Right cardiac atrium (tissue), 5 donors: ENCODE measurements at regions not wholly inside any gene's neighbourhood (a gene's known extent, or its start where the extent isn't known, plus 50 kb on each side); places are given as distances from the start of the nearest gene placed in this dataset.

ENCODE experiments used
- ATAC-seq, 2 donors: fragments of 200-7000 bp; cut with Tn5 transposase; one replicate each; pipeline versions ENCODE4 v1.8.0 to v1.9.1; 2020; ENCODE audit warnings: moderate library complexity in 2 of 2, mild to moderate bottlenecking in 1 of 2
- DNase-seq, 3 donors: peaks; one replicate each; pipeline ENCODE4 v3.0.0-alpha.2; 2020
- H3K27ac ChIP-seq: one replicate; pipeline ENCODE4 v1.5.1; 2013; ENCODE audit warnings: mild to moderate bottlenecking, low read length, control low read depth, moderate library complexity
- H3K27me3 ChIP-seq: one replicate; pipeline ENCODE4 v1.6.1; 2013; ENCODE audit not compliant: control insufficient read depth, insufficient read depth
- H3K4me1 ChIP-seq: one replicate; pipeline ENCODE4 v1.6.1; 2013; ENCODE audit warnings: low read length; ENCODE audit not compliant: control insufficient read depth, insufficient read depth
- H3K4me3 ChIP-seq: one replicate; pipeline ENCODE4 v1.5.1; 2013; ENCODE audit warnings: low read length, control low read depth
- H3K9me3 ChIP-seq: one replicate; pipeline ENCODE4 v1.6.1; 2013; ENCODE audit warnings: low read length; ENCODE audit not compliant: control insufficient read depth
- WGBS: extraction: QIAGEN DNeasy Blood & Tissue Kit; methylation state at CpG from one replicate; pipeline ENCODE4 v1.1.7; 2013; 5-methylcytosine and 5-hydroxymethylcytosine counted together
- intact Hi-C, 4 donors: fragments of 100-400 bp; cut with DNase I; formaldehyde crosslinking; loops; one replicate each; pipeline versions ENCODE4 v1.11.0 to v1.14.0; 2022 to 2023
- donor health status: healthy with polysubstance abuse.
- donor health status: DM: no; HTN: yes; CAD: no.
- donor health status: DM: no; HTN: no; CAD: no.
- donor health status: DM: no; HTN: yes; CAD: no; lungs with severe emphysema.
- donor health status: DM: yes; HTN: yes; CAD: no.

DNA sequence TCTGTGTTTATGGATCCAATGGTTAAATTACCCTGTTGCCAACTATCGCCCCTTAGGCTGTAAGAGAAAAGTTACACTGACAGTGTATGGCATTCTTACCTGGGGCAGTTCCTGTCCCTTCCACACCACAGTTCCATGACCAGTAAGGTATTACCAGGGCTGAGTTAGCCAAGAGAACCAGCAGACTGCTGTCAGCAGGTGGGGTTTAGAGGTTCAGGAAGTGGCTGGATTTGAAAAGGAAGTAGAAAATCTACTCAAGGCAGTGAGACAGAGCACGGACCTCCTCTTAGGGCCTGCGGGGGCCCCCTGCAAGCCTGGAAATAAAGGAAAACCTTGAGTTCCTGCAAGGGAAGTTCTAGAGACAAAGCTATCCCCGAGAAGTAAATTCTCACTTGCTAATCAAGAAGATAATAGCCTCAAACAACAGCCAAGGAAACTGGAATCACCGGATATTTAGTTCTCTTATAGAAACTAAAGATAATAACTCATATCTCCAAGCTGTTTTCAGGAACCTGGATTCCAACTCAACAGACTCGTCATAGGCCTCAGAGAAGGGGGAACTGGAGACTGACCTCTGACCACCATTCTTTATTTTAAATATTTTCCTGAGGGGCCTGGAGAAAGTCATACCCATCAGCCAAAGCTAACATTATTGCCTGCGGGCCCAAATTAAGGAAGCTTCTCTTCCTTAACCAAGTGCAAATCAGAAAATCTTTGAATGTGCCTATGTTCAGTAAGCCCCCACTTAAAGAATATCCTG lies 161.7 kb downstream of the ANXA2 start:
- Histone ChIP-seq H3K4me3 (no peak overlapping the region), H3K27ac (no peak overlapping the region), H3K4me1 (no peaks in the 10 kb centered on the region), H3K27me3 (no peaks in the 10 kb centered on the region), H3K9me3 (no peaks in the 10 kb centered on the region)
- ATAC-seq (peak in 1 of 2 donors; percentile 21), DNase-seq (no peak)
- 36% methylated on average over 7 of the region's 7 CpGs for WGBS
- intact Hi-C loops: no loop called here

DNA sequence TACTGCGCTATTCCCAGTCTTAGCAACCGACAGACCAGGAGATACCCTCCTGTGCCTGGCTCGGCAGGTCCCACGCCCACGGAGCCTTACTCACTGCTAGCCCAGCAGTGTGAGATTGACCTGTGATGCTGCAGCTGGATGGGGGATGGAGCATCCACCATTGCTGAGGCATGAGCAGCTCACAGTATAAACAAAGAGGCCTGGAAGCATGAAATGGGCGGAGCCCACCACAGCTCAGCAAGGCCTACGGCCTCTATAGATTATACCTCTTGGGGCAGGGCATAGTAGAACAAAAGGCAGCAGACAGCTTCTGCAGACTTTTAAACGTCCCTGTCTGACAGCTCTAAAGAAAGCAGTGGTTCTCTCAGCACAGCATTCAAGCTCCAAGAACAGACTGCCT lies 160.3 kb downstream of the ANXA2 start:
- ATAC-seq (no peak), DNase-seq (no peak)
- intact Hi-C loops: no loop called here
- no peak overlapping the region for H3K27ac ChIP-seq
- H3K27me3 ChIP-seq: no peaks in the 10 kb centered on the region
- no peaks in the 10 kb centered on the region for H3K9me3 ChIP-seq
- H3K4me3 ChIP-seq: no peak overlapping the region
- 69% methylated on average over 8 of the region's 8 CpGs for WGBS
- no peaks in the 10 kb centered on the region for H3K4me1 ChIP-seq

DNA sequence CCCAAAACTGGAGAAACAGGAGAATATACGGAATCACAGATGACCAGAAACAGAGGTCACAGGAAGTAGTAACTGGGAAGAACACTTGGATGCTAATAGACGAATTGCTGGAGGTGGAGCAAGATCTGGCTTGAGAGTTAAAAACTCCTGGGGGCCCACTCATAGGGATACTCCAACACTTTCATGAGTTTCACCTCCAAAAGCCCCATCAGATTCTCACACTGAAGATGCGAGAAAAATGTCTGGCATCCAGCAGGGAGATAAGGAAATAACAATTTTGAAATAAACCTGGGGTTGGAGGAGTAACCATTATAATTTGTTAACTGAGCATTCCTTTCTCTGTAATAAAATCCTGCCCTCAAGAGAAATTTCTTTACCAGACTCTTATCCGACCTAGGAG lies 154.0 kb downstream of the ANXA2 start:
- Histone ChIP-seq H3K4me1 (no peaks in the 10 kb centered on the region), H3K9me3 (no peaks in the 10 kb centered on the region), H3K27ac (no peak overlapping the region), H3K4me3 (no peak overlapping the region), H3K27me3 (no peaks in the 10 kb centered on the region)
- DNase-seq: no peak
- WGBS: 50% methylated on average over 4 of the region's 4 CpGs
- intact Hi-C loops: no loop called here
- no peak for ATAC-seq

DNA sequence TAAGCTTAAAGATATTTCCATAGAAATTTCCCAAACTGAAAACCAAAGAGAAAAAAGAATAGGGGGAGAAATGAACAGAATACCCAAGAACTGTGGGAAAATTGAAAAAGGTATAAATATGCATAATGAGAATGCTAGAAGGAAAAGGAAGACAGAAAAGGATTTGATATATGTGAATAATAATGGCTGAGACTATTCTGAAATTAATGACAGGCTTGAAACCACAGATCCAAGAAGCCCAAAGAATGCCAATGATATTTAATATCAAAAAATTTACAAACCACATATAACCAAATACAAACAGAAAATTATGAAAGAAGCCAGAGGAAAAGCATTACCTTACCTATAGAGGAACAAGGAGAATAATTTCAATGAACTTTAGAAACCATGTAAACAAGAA lies 153.0 kb downstream of the ANXA2 start:
- H3K27me3 ChIP-seq: no peaks in the 10 kb centered on the region
- intact Hi-C loops: no loop called here
- no peak for DNase-seq
- H3K4me3 ChIP-seq: no peak overlapping the region
- no peaks in the 10 kb centered on the region for H3K4me1 ChIP-seq
- H3K9me3 ChIP-seq: no peaks in the 10 kb centered on the region
- no peak for ATAC-seq
- H3K27ac ChIP-seq: no peak overlapping the region

DNA sequence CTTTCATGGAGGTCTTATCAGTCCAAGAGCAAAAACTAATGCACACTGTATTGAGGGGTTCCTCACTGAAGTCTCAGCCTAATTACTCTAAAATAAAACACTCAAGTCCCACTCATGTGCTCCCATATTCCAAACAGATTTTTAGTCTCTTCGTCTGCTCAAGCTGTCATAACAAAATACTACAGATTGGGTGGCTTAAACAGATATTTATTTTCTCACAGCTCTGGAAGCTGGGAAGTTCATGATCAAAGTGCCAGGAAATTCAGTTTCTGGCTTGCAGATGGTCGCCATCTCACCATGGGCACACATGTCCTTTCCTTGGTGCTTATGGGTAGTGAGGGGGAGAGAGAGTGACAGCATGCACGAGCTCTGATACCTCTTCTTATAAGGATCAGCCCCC lies 147.5 kb downstream of the ANXA2 start:
- Histone ChIP-seq H3K4me3 (no peak overlapping the region), H3K9me3 (no peaks in the 10 kb centered on the region), H3K27me3 (no peaks in the 10 kb centered on the region), H3K27ac (no peak overlapping the region), H3K4me1 (no peaks in the 10 kb centered on the region)
- ATAC-seq: no peak
- intact Hi-C loops: no loop called here
- 68% methylated on average over 3 of the region's 3 CpGs for WGBS
- DNase-seq: no peak

DNA sequence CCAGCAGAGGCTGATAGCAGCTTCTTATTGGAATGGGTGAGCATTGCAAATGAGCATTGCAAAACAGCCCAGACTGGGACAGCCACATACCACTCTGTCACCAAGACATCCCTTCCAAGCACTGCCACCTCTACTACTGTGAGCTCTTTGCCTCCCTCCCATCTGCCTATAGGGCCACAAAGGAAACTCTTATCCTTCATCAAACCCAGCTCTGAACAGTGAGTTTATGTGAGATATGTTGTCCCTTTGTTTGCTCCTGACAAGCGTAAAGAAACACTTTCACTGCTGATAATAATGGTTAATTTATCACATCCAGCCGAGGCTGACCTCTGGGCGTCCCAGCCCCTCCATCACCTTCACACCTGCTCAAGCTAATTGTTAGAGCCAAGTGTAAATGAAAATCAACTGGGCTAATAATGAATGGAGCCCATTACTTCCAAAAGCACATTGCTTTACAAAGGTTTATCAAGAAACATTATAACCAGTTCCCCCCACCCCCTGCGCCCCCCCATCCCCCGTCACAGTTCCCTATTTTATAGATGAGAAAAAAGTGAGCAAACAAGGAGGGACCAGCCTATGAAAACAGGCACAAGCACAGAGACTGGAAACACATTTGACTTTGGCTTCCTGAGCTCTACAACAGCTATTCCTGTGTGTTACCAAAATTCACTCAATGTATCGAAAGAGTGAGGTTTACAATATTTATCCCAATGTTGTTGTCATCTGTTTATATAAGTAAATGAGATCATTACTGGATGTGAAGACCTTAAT lies 146.3 kb downstream of the ANXA2 start:
- H3K27me3 ChIP-seq: no peaks in the 10 kb centered on the region
- no peak overlapping the region for H3K27ac ChIP-seq
- DNase-seq (no peak), ATAC-seq (no peak)
- H3K4me3 ChIP-seq: no peak overlapping the region
- no peaks in the 10 kb centered on the region for H3K4me1 ChIP-seq
- 42% methylated on average over 6 of the region's 6 CpGs for WGBS
- intact Hi-C loops: no loop called here
- H3K9me3 ChIP-seq: no peaks in the 10 kb centered on the region

DNA sequence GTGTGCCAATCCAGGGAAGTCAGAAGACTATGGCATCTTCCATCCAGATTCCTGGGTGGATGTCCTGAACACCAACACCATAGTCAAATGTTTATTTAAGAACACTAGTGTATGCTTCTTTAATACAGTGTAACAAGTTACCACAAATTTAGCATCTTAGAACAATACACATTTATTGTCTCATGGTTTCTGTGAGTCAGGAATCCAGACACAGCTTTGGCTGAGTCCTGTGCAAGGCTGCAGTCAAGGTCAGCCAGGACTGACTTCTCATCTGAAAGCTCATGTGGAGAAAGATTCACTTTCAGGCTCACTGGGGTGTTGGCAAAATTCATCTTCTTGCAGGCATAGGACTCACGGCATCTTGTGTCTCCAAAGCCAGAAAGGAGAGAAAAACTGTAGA lies 143.4 kb downstream of the ANXA2 start:
- intact Hi-C loops: no loop called here
- Histone ChIP-seq H3K4me1 (no peaks in the 10 kb centered on the region), H3K27ac (no peak overlapping the region), H3K9me3 (no peaks in the 10 kb centered on the region), H3K4me3 (no peak overlapping the region), H3K27me3 (no peaks in the 10 kb centered on the region)
- 85% methylated on average over 1 of the region's 1 CpG for WGBS
- DNase-seq: no peak
- no peak for ATAC-seq

DNA sequence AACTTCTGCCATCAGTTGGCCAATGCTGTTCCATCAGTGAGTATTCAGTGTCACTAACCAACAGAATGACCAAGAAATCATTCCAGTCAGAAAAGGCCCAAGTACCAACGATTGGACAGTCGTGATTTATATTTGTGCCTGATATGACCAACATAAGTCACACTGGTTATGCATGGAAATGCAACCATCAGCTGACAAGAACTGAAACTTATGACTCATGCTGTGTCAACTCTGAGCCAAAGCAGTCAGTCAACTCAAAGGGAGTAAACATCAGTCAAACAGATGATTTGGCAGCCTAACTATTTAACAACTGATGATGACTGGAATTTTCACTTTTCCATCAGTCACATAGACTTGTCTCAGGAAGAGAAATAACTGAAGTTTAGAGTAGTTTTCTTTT lies 142.4 kb downstream of the ANXA2 start:
- Histone ChIP-seq H3K27me3 (no peaks in the 10 kb centered on the region), H3K4me3 (no peak overlapping the region), H3K4me1 (no peaks in the 10 kb centered on the region), H3K9me3 (no peaks in the 10 kb centered on the region), H3K27ac (no peak overlapping the region)
- WGBS: 39% methylated on average over 2 of the region's 2 CpGs
- ATAC-seq (no peak), DNase-seq (no peak)
- intact Hi-C loops: no loop called here

DNA sequence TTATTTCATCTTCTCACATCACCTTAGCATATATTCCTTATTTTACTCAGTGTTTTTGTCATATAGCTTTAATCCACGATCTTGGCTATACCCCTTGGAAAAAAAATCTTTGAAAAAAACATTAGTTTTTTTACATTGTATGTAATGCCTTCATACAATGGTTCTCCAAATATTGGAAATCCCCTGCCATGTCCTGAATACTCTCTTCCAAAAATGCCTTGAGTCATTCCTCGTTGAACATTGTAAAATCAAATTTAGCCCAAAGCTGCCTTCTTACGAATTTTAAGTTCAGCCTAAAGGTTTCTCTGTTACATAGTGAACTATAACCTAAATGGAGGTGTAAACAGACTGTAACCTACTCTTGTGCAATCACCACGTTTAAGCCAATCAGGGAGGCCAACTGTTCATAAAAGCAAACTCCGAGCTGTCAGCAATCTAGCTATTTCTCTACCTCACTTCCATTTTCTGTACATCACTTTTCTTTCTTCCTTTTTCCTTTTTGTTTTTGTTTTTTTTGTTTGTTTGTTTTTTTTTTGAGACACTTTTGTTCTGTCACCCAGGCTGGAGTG lies 140.1 kb downstream of the ANXA2 start:
- DNase-seq (no peak), ATAC-seq (no peak)
- Histone ChIP-seq H3K9me3 (no peaks in the 10 kb centered on the region), H3K4me1 (no peaks in the 10 kb centered on the region), H3K27ac (no peak overlapping the region), H3K27me3 (no peaks in the 10 kb centered on the region), H3K4me3 (no peak overlapping the region)
- intact Hi-C loops: no loop called here
- 69% methylated on average over 5 of the region's 5 CpGs for WGBS

DNA sequence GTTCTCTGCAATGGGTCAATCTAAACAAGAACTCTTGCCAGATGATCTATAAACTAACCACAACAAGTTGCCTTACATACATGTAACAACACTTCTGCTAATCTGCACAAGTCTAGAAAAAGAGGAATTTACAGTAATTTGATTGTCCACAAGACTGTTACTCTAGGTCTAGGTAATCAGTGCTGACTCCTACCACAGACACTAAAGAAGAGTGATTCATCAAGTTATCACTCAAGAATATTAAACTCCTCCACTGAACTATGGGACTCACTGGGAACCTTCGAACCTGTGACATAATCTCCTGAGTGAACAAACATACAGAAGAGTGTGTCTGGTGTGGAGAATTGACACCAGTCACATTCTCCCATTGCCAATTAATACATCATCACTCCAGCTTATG lies 138.3 kb downstream of the ANXA2 start:
- intact Hi-C loops: no loop called here
- no peak overlapping the region for H3K4me3 ChIP-seq
- 78% methylated on average over 1 of the region's 1 CpG for WGBS
- H3K4me1 ChIP-seq: no peaks in the 10 kb centered on the region
- H3K9me3 ChIP-seq: no peaks in the 10 kb centered on the region
- H3K27me3 ChIP-seq: peaks cover 3% of the 10 kb centered on the region
- ATAC-seq (no peak), DNase-seq (no peak)
- H3K27ac ChIP-seq: no peak overlapping the region

DNA sequence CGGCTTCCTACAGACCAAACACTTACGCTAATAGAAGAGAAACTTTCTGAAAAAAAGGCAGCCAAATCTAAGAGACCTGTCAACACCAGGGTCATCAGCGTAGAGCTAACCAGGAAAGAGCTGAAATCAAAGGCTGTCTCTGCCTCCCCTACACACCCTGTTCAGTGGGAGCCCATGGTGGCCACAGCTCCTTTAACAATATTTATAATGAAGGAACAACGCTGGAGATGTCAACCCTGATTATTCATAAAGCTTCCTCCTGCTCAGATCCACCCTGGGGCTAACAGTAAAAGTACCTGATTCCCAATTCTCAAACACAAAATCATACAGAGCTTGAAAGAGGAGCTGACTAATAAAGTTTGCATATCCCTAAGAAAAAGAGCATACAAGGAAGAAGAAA lies 133.7 kb downstream of the ANXA2 start:
- no peak for ATAC-seq
- H3K27me3 ChIP-seq: peaks cover 3% of the 10 kb centered on the region
- no peaks in the 10 kb centered on the region for H3K4me1 ChIP-seq
- no peak overlapping the region for H3K4me3 ChIP-seq
- H3K9me3 ChIP-seq: no peaks in the 10 kb centered on the region
- no peak overlapping the region for H3K27ac ChIP-seq
- 38% methylated on average over 4 of the region's 4 CpGs for WGBS
- intact Hi-C loops: no loop called here
- no peak for DNase-seq
